ENCODE measurements at regions not wholly inside any gene's neighbourhood (a gene's known extent, or its start where the extent isn't known, plus 50 kb on each side); places are given as distances from the start of the nearest gene placed in this dataset.
"Not testable (repeated sequence)": the region's sequence is repeated elsewhere in the genome, so short reads cannot be mapped to it uniquely, and the experiment has no call there.

GRCh38 chr10:45515630-45516029, 141.6 kb downstream of the ALOX5 start:
- intact Hi-C loops (cut with micrococcal nuclease; ENCODE audit: unreplicated experiment): no loop called here
- H3K27ac Mint-ChIP-seq (ENCODE audit: unreplicated experiment): no peak overlapping the region
- H3K9me3 Mint-ChIP-seq (ENCODE audit: low read depth, unreplicated experiment): no peaks in the 10 kb centered on the region
- no peak for TF ChIP-seq CTCF (IDR thresholded peaks at IDR 0.05; ENCODE audit: unreplicated experiment)
- CTCF ChIA-PET: interaction anchor here (0.5 kb wide), 1 partner anchor 47 kb away, joined by 3 read pairs; no protein-coding TSS in a partner anchor
- no peaks in the 10 kb centered on the region for H3K27me3 Mint-ChIP-seq (ENCODE audit: unreplicated experiment)
- no peaks in the 10 kb centered on the region for H3K36me3 Mint-ChIP-seq (ENCODE audit: insufficient read depth, unreplicated experiment)
- no peak overlapping the region for H3K4me3 Mint-ChIP-seq (ENCODE audit: low read depth, unreplicated experiment)
- no TSS peak for BruUV-seq (replicated peaks)
- no peak for DNase-seq
- no peaks in the 10 kb centered on the region for H3K4me1 Mint-ChIP-seq (ENCODE audit: low read depth, unreplicated experiment)

- Mint-ChIP-seq H3K36me3 (ENCODE audit: insufficient read depth, unreplicated experiment) (no peaks in the 10 kb centered on the region), H3K4me1 (ENCODE audit: low read depth, unreplicated experiment) (no peaks in the 10 kb centered on the region), H3K27ac (ENCODE audit: unreplicated experiment) (no peak overlapping the region), H3K9me3 (ENCODE audit: low read depth, unreplicated experiment) (no peaks in the 10 kb centered on the region), H3K27me3 (ENCODE audit: unreplicated experiment) (no peaks in the 10 kb centered on the region), H3K4me3 (ENCODE audit: low read depth, unreplicated experiment) (no peak overlapping the region)
- no peak for TF ChIP-seq CTCF (IDR thresholded peaks at IDR 0.05; ENCODE audit: unreplicated experiment)
- DNase-seq: no peak
- CTCF ChIA-PET: no interaction called here
- intact Hi-C loops (cut with micrococcal nuclease; ENCODE audit: unreplicated experiment): no loop called here
- BruUV-seq (replicated peaks): no TSS peak
Observed at GRCh38 chr10:45514291-45515270, 140.6 kb downstream of the ALOX5 start.

GRCh38 chr10:45513551-45513950, 139.5 kb downstream of the ALOX5 start:
- no peaks in the 10 kb centered on the region for H3K27me3 Mint-ChIP-seq (ENCODE audit: unreplicated experiment)
- CTCF ChIA-PET: no interaction called here
- no peak overlapping the region for H3K27ac Mint-ChIP-seq (ENCODE audit: unreplicated experiment)
- no TSS peak for BruUV-seq (replicated peaks)
- intact Hi-C loops (cut with micrococcal nuclease; ENCODE audit: unreplicated experiment): no loop called here
- H3K4me1 Mint-ChIP-seq (ENCODE audit: low read depth, unreplicated experiment): no peaks in the 10 kb centered on the region
- TF ChIP-seq CTCF (IDR thresholded peaks at IDR 0.05; ENCODE audit: unreplicated experiment): no peak
- no peak for DNase-seq
- no peak overlapping the region for H3K4me3 Mint-ChIP-seq (ENCODE audit: low read depth, unreplicated experiment)
- no peaks in the 10 kb centered on the region for H3K36me3 Mint-ChIP-seq (ENCODE audit: insufficient read depth, unreplicated experiment)
- no peaks in the 10 kb centered on the region for H3K9me3 Mint-ChIP-seq (ENCODE audit: low read depth, unreplicated experiment)

- BruUV-seq (replicated peaks); H3K27me3 Mint-ChIP-seq (ENCODE audit: unreplicated experiment); H3K9me3 Mint-ChIP-seq (ENCODE audit: low read depth, unreplicated experiment); H3K4me1 Mint-ChIP-seq (ENCODE audit: low read depth, unreplicated experiment); H3K4me3 Mint-ChIP-seq (ENCODE audit: low read depth, unreplicated experiment); DNase-seq; H3K27ac Mint-ChIP-seq (ENCODE audit: unreplicated experiment); H3K36me3 Mint-ChIP-seq (ENCODE audit: insufficient read depth, unreplicated experiment); intact Hi-C loops (cut with micrococcal nuclease; ENCODE audit: unreplicated experiment); CTCF ChIA-PET: not testable (repeated sequence)
Observed at GRCh38 chr10:45511926-45512325, 137.9 kb downstream of the ALOX5 start.

GRCh38 chr10:45509491-45509890, 135.5 kb downstream of the ALOX5 start:
- no peak overlapping the region for H3K27ac Mint-ChIP-seq (ENCODE audit: unreplicated experiment)
- no peaks in the 10 kb centered on the region for H3K27me3 Mint-ChIP-seq (ENCODE audit: unreplicated experiment)
- BruUV-seq (replicated peaks): no TSS peak
- no peaks in the 10 kb centered on the region for H3K4me1 Mint-ChIP-seq (ENCODE audit: low read depth, unreplicated experiment)
- no peaks in the 10 kb centered on the region for H3K9me3 Mint-ChIP-seq (ENCODE audit: low read depth, unreplicated experiment)
- H3K4me3 Mint-ChIP-seq (ENCODE audit: low read depth, unreplicated experiment): no peak overlapping the region
- intact Hi-C loops (cut with micrococcal nuclease; ENCODE audit: unreplicated experiment): no loop called here
- H3K36me3 Mint-ChIP-seq (ENCODE audit: insufficient read depth, unreplicated experiment): no peaks in the 10 kb centered on the region
- CTCF ChIA-PET: no interaction called here
- no peak for DNase-seq
- no peak for TF ChIP-seq CTCF (IDR thresholded peaks at IDR 0.05; ENCODE audit: unreplicated experiment)

Measured in Calu3 (cell line).